ENCODE measurements at regions not wholly inside any gene's neighbourhood (a gene's known extent, or its start where the extent isn't known, plus 50 kb on each side); places are given as distances from the start of the nearest gene placed in this dataset.

DNA sequence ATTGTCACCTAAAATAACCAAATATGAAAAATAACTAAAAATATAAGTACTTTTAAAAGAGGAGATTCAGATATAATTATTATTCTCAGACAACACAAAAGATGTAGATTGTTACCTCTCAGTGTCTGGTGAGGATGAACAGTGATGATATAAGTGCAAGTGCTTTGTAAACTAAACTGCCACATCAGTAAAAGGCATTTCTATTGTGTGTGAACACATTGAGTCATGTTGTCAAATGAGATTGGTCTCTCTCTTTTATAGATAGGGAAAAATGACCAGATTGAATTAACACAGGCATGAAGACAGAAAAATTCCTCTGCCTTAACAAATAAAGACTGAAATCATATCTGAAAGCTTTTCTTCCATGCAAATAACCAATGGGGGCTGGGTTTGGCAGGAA, 182.4 kb upstream of the TMEFF2 start:
- no peak overlapping the region for H3K4me3 ChIP-seq (ENCODE audit: low read depth, low read length)
- TF ChIP-seq, protein P1, sequence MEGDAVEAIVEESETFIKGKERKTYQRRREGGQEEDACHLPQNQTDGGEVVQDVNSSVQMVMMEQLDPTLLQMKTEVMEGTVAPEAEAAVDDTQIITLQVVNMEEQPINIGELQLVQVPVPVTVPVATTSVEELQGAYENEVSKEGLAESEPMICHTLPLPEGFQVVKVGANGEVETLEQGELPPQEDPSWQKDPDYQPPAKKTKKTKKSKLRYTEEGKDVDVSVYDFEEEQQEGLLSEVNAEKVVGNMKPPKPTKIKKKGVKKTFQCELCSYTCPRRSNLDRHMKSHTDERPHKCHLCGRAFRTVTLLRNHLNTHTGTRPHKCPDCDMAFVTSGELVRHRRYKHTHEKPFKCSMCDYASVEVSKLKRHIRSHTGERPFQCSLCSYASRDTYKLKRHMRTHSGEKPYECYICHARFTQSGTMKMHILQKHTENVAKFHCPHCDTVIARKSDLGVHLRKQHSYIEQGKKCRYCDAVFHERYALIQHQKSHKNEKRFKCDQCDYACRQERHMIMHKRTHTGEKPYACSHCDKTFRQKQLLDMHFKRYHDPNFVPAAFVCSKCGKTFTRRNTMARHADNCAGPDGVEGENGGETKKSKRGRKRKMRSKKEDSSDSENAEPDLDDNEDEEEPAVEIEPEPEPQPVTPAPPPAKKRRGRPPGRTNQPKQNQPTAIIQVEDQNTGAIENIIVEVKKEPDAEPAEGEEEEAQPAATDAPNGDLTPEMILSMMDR (IDR thresholded peaks at IDR 0.05; ENCODE audit: insufficient read depth, low read length): no peak
- DNase-seq (ENCODE audit: low read depth): no peak

DNA sequence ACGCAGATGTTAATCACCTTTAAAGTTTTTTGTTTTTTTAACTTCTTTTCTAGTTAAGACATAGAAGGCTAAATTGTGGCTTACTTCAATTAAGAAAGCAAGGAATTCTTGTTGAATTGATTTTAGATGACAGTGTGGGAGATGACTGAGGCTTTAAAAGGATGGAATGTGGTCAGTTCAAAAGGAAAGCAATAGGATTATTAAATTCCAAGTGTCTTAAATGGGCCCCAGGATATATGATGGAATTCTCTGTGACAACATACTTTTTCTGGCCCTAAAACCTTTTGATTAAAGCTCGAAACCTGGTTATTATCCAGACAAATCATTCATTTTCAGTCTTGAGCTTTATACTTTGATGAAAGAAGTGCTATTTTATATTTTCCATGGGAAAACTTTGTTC, 179.0 kb upstream of the TMEFF2 start:
- no peak overlapping the region for H3K4me3 ChIP-seq (ENCODE audit: low read depth, low read length)
- no peak for DNase-seq (ENCODE audit: low read depth)
- TF ChIP-seq, protein P1 (IDR thresholded peaks at IDR 0.05; ENCODE audit: insufficient read depth, low read length): no peak

DNA sequence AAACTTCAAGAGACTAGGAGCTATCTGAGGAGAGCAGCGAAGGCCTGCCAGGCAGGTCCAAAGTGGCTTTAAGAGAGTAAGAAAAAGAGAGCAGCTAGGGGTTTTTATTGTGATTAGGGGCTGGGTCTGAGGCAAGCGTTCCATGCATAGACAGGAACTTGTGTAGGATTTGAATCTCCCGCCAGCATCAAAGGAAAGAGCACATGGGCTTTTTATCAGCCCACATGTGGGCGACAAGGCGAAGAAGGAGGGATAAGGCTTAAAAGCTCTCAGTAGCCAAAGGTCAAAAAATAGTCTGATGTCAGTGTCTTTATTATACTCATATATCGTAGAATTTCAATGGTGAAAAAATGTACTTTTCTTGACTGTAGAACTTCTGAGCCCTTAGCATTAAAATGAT, 178.5 kb upstream of the TMEFF2 start:
- TF ChIP-seq, protein P1 (IDR thresholded peaks at IDR 0.05; ENCODE audit: insufficient read depth, low read length): no peak
- DNase-seq (ENCODE audit: low read depth): no peak

DNA sequence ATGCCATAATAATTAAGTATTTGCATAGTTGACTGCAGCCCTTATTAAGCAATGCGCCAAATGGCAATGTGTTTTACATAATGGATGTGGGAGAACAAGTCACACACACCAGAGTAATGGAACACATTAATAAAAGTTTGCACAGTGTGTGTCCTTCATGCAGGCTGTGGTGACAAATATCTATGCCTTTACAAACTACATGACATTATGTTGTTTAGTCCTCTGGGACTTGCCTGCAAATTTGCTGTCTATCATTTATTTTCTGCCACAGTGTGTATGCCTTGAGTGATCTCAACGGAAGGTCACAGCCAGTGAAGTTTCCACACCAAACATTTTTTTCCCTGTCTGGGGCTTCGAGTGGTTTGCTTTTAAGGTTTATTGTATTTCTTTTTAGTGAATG, 175.2 kb upstream of the TMEFF2 start:
- no peak overlapping the region for H3K4me3 ChIP-seq (ENCODE audit: low read depth, low read length)

More for the DNA sequence above, 178.5 kb upstream of the TMEFF2 start:
- no peak overlapping the region for H3K4me3 ChIP-seq (ENCODE audit: low read depth, low read length)

DNA sequence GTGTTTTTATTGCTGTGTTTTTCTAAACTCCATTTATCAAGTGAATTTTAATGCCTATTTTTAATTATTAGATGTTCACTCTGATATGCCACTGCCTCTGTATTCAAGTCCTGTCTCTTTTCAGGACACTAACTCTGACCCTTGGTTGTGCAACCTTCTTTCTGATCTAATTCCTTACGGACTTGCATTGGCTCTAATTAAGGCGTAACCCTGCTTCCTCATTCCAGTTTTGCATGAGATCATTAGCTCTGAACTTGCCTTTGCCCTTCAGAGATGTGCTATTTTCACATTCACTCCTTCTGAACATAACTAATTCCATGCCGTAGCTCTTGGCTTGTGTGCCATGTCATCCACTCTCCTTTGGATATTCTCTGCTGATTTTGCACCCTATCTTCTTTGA, 162.5 kb upstream of the TMEFF2 start:
- no peak overlapping the region for H3K4me3 ChIP-seq (ENCODE audit: low read depth, low read length)
- TF ChIP-seq, protein P1 (IDR thresholded peaks at IDR 0.05; ENCODE audit: insufficient read depth, low read length): no peak
- no peak for DNase-seq (ENCODE audit: low read depth)

More for the DNA sequence above, 175.2 kb upstream of the TMEFF2 start:
- TF ChIP-seq, protein P1 (IDR thresholded peaks at IDR 0.05; ENCODE audit: insufficient read depth, low read length): no peak
- no peak for DNase-seq (ENCODE audit: low read depth)

DNA sequence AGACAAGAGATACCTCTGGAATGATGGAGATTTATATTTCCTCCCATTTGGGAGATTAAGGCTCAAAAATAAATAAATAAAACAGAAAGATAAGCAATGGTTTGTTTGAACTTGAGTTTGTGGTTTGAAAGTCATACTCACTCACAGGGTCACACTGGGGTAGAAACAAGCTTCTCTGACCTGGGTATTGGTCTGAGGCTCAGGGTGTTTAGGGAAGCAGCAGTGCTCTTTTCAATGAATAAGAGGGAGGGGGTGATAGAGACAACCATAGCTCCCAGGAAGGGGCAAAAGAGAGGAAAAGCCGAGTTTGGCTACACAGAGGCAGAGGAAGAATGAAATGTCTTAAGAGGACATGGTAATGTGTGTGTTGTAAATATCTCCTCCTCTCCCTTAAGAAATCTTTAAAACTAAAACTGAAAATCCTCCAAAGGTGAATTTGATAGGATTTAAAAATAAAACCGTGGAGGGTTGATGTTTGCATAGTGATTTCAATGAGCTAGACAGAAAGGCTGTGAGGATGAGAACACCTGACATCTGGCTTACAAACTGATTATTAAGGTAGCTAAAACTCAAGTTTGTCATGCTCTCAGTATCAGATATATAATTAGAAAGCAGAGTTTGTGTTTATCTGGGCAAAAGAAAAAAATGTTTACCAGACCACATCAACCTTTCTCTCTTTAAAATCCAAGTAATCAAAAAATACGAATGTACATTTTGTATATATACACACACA, 159.9 kb upstream of the TMEFF2 start:
- no peak overlapping the region for H3K4me3 ChIP-seq (ENCODE audit: low read depth, low read length)
- TF ChIP-seq, protein P1 (IDR thresholded peaks at IDR 0.05; ENCODE audit: insufficient read depth, low read length): no peak
- DNase-seq (ENCODE audit: low read depth): no peak

DNA sequence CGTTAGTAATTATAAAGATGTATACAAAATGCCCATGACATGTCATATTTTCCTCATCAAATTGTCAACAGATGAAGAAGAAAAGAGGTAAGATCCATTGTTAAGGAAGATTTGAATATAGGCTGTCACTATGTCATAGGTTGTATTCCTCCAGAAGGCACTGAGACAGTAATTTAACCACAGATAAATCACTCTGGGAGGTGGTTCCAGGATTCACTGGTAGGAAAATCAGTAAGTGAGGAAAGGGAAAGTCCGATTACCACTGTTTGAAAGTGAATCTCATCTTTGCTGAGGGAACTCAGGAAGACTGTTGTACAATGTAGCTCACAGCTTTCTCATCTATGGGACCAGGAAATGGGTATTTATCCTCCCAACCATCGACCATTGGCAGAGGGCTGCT, 152.8 kb upstream of the TMEFF2 start:
- DNase-seq (ENCODE audit: low read depth): no peak
- TF ChIP-seq, protein P1 (IDR thresholded peaks at IDR 0.05; ENCODE audit: insufficient read depth, low read length): no peak
- H3K4me3 ChIP-seq (ENCODE audit: low read depth, low read length): no peak overlapping the region

Data from fibroblast of the aortic adventitia (primary cell).